ENCODE measurements at regions not wholly inside any gene's neighbourhood (a gene's known extent, or its start where the extent isn't known, plus 50 kb on each side); places are given as distances from the start of the nearest gene placed in this dataset.
"Not testable (repeated sequence)": the region's sequence is repeated elsewhere in the genome, so short reads cannot be mapped to it uniquely, and the experiment has no call there.

DNA sequence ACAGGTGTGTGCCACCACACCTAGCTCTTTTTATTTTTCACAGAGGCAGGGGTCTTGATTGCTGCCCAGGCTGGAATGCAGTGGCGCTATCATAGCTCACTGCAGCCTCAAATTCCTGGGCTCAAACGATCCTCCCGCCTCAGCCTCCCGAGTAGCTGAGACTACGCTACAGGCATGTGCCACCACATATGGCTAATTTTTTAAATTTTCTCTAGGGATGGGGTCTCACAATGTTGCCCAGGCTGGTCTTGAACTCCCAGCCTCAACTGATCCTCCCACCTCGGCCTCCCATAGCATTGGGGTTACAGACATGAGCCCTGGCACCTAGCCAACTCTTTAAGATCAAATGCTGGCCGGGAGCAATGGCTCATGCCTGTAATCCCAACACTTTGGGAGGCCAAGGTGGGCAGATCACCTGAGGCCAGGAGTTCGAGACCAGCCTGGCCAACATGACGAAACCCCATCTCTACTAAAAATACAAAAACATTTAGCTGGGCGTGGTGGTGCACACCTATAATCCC lies 50.6 kb upstream of the MYL10 start:
- ATAC-seq; intact Hi-C loops (cut with micrococcal nuclease); DNase-seq: not testable (repeated sequence)

DNA sequence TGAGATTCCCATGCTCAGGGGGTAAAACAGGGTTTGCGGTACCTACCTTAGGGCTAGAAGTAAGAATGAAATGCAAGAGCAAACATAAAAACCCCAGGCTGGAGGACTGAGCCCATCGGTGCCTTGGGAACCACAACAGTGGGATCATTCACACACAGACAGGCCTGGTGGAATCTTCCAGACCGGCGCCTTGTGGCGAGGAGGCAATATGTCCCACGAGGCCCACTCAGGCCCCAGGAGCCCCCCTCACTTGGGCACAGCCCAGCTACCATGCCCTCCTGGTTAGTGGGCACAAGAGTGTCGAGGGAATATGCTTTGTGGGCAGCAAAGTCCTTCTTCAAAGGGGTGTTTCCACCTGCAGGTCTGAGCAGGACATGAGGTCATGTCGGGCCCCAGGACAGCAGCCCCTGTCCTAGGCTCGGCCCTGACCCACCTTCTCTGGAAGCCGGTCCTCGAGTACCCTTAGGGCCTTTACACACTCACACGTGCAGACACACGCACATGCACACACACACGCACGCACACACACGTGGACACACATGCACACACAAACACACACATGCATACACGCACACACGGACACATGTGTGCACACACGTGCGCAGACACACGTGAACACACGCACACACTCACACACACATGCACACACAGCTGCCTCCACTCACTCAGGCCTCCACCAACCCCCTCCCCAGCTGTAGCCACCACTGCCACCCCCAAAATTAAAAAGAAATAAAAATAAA lies 51.5 kb upstream of the MYL10 start:
- ATAC-seq (peak; percentile 9), DNase-seq (no peak)
- intact Hi-C loops (cut with micrococcal nuclease), result no loop called here

DNA sequence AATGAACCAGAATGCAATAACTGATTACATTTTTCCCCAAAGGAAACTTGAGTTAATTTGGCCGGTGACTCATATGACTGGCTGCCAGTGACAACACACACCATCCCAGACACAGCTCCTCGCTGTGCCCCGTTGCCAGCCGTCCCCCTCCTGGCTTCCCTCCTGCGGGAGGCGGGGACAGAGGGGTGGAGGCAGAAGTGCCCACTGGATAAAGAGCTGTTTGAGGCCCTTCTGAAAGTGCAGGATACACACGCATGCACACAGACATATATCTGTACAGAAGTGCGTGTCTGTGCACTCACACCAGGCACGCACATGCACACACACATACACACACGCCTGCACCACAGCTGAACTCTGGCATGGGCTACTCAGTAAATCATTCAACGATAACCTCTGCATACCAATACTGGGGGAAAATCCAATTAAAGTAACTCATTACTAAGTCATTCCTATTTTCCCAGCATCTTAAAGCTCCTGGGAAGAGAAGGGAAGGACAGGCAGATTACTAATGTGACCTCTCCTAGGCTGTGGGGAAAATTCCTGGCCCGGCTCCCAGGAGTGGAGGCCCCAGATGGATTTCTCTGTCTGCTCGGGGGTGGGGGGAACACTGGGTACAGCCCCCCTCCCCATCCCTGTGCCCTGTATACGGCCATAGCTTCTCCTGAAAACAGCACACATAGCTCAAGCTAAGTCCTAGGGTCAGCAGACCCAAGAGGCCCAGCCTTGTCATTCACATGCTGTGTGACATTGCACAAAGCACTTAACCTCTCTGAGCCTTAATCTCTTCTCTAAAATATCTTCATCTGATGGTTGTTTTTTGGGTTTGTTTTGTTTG lies 52.3 kb upstream of the MYL10 start:
- intact Hi-C loops (cut with micrococcal nuclease), result no loop called here
- peak; percentile 95 for ATAC-seq
- DNase-seq, result peak; percentile 69

DNA sequence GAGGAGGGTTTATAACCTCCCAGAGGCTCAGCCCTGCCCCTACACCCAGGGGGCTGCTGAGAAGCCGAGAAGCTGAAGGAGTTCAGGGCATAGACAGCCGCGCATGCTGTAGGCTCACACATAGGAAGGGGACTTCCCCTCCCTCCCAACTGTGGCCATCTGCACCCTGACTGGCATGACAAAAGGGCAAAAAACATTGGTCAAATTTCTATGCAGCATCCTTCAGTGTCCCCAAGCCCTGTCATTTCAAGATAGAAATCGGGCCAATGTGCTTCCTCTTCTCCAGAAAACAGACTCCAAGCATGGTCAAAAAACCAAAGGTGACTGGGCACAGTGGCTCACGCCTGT lies 55.9 kb upstream of the MYL10 start:
- DNase-seq (no peak), ATAC-seq (no peak)
- intact Hi-C loops (cut with micrococcal nuclease), result no loop called here

DNA sequence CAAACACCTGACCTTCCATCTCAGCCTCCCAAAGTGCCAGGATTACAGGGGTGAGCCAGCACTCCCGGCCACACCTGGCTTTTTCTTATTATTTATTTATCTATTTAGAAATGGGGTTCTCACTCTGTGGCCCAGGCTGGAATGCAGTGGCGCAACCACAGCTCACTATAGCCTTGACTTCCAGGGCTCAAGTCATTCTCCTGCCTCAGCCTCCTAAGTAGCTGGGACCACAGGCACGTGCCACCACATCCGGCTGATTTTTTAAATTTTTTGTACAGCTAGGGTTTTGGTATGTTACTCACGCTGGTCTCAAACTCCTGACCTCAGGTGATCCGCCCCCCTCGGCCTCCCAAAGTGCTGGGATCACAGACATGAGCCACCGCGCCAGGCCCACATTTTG lies 56.9 kb upstream of the MYL10 start:
- intact Hi-C loops (cut with micrococcal nuclease), result no loop called here
- no peak for DNase-seq
- no peak for ATAC-seq

DNA sequence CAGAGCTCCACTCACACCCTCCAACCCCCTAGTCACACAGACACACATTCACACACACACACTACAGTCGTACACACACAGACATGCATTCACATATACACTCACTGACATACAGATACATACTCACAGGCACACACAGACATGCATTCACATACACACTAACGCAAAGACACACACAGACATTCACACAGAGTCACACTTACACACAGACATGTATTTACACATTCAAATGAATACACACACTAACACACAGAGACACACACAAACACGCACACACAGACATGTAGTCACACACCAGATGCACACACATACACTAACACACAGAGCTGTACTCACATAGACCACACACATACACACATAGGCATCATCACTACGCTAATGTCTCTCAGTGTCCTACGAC lies 58.0 kb upstream of the MYL10 start:
- intact Hi-C loops (cut with micrococcal nuclease), result no loop called here

DNA sequence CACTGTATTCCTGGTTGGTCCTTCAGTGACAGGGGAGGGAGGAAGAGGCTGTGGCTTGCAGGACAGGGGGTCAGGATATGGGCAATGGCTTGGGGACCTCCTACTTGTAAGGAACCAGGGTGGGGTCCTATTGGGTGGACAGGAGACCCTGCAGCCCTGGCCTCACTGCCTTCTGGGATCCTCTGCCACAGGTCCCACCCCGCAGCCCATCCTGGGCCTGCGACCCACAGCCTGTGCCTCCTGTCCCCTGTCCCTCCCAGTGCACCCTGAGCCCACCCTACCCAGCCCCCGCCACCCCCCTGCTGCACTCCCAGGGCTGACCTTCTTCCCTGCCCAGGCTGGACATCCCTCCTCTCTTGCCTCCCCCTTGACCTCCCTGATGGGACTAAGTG lies 58.7 kb upstream of the MYL10 start:
- ATAC-seq, result peak; percentile 6
- intact Hi-C loops (cut with micrococcal nuclease), result no loop called here

More for the DNA sequence above, 58.0 kb upstream of the MYL10 start:
- ATAC-seq (no peak), DNase-seq (no peak)

DNA sequence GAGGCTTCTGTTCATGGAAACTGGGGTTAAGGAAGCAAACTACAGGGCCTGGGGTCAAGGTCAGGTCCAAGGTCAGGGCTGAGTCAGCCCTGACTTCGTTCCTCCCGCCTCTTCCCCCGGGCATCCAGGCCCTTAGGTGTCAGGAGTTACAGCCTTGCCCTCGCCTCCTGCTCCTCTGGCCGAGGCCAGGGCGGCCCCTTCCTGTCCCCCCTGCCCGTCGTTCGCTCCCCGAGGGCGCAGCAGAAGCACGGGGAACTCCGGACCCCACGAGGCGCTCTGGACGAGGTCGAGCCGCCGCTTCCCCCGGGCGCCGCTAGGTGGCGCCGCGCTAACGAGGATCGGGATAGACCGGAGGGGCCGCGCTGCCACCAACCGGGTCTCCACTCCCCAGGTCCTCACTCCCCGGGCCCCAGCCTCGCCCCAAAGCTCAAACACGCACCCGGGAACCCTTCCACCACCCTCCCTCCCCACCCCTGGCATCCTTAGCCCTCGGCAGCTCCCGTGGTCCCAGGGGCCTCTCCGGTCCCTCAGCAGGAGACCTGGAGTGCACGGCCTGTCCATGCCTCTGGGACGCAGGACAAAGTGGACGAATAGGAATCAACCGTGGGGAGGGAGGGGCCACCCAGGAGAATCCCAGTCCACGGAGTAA lies 59.2 kb upstream of the MYL10 start:
- intact Hi-C loops (cut with micrococcal nuclease), result no loop called here
- ATAC-seq (peak; percentile 91), DNase-seq (peak; percentile 91)

More for the DNA sequence above, 58.7 kb upstream of the MYL10 start:
- DNase-seq, result no peak

DNA sequence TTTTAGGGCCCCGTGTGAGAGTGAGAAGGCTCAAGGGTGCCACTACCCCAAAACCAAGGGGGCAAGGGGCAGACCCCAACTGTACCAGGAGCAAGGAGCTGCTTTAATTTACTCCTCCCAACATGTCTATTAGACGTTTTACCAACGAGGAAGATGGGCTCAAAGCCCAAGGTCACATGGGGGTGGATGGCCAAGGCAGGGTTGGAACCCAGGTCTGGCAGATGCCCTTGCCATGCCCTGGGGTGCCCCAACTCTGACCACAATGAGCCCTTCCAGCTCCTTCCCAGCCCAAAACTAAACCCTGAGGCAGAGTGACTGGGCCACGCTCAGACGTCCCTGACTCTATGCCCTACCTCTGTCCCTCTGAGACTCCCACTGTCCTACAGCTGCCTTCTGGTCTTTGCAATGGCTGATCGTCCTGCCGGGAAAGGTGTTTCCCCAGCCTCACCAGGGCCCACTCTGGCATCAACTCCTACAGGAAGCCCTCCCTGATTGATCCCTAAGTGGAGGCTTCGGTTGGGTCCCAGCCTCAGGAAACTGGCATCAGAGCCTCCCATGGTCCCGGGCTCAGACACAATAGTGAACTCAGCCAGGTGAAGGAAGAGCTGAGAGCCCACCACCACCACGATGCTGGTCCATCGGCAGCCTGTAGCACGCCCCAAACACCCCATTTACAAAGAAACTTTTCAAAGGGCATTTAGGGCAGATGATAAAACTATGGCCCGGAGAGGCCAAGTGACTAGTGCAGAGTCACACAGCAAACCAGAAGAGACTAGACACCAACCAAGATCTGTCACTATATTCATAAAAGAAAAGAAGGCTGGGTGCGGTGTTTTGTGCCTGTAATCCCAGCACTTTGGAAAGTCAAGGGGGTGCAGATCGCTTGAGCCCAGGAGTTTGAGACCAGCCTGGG lies 60.2 kb upstream of the MYL10 start:
- intact Hi-C loops (cut with micrococcal nuclease), result no loop called here
- ATAC-seq (no peak), DNase-seq (no peak)

DNA sequence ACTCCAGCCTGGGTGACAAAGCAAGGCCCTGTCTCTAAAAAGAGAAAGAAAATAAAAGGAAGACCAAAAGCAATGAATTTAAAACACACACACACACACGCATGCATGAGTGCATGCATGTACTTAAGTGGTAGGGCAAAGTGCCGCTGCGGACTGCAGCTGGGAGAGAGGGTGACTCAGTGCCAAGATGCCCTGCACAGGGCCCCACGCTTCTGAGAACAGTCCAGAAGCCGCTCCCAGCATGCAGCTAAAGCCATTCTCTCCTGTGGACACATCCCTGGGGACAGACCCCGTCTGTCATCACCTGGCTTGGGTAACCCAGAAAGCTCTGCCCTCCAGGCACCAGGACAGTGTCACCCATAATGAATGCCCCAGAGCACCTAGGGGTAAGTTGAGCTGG lies 61.0 kb upstream of the MYL10 start:
- ATAC-seq, result peak; percentile 62
- intact Hi-C loops (cut with micrococcal nuclease), result no loop called here
- peak; percentile 50 for DNase-seq

DNA sequence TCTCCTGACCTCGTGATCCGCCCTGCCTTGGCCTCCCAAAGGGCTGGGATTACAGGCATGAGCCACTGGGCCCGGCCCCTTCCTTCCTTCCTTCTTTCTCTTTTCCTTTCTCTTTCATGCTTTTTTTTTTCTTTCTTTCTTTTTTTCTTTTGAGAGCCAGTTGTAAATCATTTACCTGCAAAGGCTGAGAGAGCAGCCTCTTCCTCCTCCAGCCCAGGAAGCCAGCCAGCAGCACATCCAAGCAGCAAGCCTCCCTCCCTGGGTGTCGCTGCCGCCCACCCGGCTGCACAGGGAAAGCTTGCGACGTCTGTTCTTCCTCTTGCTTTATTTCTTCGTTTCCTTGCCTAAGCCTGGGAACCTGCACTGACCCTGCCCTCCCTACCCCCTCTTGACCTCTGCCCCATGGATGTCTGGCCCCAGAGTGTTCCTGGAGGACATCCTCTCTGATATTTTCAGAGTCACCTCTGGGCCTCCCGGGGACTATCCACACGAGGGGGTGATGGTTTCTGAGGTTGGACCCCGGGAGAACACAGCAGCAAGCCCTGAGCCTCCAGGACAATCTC lies 62.8 kb upstream of the MYL10 start:
- no peak for DNase-seq
- intact Hi-C loops (cut with micrococcal nuclease), result no loop called here
- ATAC-seq, result no peak

DNA sequence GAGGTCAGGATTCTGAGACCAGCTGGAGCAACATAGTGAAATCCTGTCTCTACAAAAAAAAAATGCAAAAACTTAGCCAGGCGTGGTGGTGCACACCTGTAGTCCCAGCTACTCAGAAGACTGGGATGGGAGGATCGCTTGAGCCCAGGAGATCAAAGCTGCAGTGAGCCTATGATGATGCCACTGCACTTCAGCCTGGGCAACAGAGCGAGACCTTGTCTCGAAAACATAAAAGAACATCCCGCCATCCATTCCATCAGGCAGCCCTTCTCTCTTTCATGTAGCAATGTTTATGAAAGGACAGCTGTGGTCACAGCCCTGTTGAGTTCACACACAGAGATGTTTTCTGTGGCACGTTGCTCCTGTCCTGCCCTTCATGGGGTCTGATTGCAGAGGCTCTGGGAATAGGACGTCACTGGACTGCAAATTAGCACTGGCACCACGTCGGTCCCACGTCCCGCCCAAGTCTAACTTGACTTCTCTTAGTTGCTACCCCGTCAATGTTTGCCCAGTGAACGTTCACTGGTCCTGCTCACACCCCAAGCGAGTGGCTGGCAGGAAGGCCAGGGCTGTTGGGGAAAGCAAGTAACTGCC lies 64.5 kb upstream of the MYL10 start:
- intact Hi-C loops (cut with micrococcal nuclease), result no loop called here
- no peak for DNase-seq
- no peak for ATAC-seq

DNA sequence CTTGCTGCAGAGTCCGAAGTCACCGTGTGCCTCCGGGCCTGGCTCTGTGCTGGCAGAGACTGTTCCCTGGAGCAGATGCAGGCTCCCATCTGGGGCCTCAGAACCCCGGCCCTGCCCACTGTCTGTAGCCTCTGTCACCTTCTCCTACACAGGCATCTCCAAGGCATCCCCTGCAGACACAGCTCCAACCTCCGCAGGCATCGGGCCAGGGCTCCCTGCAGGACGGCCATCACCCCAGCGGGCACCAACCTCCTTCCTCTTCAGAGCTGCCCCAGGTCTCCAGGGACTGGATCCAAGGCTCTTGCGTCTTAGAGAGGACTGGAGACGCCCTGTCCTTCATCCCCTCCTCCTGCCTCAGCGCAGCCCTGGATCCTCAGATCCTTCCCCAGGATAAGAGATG lies 69.9 kb upstream of the MYL10 start:
- DNase-seq (no peak), ATAC-seq (no peak)
- intact Hi-C loops (cut with micrococcal nuclease), result no loop called here

DNA sequence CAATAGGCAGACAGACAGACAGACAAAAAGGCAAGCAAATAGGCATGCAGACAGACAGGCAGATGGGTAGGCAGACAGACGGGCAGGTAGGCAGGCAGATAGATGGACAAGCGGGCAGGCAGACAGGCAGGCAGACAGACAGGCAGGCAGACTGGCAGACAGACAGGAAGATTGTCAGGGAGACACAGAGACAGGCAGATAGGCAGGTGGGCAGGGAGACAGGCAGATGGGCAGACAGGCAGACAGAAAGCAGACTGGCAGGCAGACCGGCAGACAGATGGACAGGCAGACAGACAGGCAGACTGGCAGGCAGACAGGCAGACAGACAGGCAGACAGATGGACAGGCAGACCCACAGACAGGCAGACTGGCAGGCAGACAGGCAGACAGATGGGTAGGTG lies 70.3 kb upstream of the MYL10 start:
- intact Hi-C loops (cut with micrococcal nuclease), result no loop called here
- ATAC-seq, result no peak
- DNase-seq, result no peak

DNA sequence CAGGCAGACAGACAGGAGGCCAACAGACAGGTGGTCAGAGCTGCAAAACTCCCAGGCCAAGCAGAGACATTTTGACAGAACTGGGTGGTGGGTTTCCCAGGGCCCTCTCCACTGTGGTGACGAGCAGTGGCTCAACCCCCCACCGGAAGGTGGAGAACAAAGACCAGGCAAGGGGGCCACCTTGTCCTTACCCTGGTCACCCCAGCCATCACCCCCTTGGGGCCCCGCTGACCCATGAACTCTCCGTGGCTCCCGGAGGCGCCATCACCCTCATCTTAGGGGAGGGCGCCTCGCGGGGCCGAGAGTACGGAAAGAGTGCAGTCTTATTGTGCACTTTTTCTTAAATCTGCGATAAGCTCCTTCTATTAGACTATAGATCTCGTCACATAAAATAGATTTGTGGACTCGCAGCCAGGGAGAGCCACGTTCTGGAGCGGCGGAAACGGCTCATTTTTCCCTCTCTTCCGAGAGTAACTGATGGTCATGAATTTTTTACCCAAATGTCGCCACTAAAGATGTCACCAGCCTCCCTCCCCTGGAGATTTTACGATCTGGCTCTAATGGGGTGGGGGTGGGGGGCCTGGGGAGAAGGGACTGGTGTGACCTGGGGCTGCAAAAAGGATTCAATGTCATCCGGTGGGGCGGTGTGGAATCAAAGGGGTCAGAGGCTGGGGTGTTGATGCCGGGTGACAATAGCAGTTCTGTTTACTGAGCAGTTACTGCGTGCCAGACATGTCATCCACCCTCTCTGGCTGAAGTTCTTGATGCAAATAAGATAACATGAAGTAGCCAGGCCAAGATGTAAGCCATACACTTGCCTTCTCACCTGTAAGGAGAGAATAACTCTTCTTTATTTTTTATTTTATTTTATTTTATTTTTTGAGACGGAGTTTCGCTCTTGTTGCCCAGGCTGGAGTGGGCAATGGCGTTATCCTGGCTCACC lies 71.1 kb upstream of the MYL10 start:
- DNase-seq (no peak), ATAC-seq (no peak)
- intact Hi-C loops (cut with micrococcal nuclease), result no loop called here

DNA sequence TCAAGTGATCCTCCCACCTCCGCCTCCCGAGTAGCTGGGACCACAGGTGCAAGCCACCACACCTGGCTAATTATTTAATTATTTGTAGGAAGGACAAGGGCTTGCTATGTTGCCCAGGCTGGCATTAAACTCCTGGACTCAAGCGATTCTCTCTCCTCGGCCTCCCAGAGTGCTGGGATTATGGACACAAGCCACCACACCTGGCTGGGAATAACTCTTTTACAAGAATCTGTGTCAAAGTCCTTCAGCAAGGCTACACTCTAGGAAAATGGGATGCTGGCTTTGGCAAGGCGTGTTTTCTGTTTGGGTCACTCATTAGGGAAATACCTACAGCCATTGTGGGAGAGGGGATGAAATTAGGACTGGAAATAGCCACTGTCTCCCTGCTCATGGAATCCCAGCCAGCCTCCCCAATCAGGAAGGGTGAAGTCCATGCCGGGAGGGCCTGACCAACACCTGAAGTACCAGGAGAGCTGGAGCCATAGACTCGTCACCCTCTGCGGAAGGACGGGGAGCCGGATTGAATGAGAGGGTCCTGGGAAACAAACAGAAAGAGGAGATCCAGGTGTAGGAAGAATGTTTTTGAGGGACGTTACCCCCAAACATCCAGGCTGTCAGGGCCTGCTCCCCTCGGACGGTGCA lies 72.2 kb upstream of the MYL10 start:
- no peak for ATAC-seq
- intact Hi-C loops (cut with micrococcal nuclease), result no loop called here
- DNase-seq, result no peak

DNA sequence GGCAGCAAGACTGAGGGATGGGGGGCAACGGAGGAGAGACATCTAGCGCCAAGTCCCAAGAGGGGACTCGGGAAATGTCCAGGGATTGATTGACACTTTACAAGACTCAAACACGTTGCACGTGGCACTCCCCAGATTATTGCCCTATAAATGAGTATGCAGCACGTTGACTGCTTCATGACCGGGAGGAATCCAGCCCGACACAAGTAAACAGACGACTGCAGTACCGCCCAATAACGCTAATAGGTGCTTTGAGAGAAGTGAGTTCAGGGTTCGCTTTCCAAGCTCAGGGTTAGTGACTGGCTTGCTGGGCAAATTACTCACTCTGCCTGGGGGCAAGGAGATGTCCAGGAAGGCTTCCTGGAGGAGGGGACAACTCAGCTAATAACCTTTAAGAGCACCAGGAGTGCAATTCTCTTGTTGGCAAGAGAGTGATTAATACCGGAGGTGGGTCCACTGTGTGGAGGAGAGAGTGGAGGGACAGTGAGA lies 73.3 kb upstream of the MYL10 start:
- intact Hi-C loops (cut with micrococcal nuclease), result no loop called here
- DNase-seq, result no peak
- ATAC-seq, result no peak

Data from left ventricle myocardium superior (tissue), 1 donor.